ENCODE measurements at regions not wholly inside any gene's neighbourhood (a gene's known extent, or its start where the extent isn't known, plus 50 kb on each side); places are given as distances from the start of the nearest gene placed in this dataset.

DNA sequence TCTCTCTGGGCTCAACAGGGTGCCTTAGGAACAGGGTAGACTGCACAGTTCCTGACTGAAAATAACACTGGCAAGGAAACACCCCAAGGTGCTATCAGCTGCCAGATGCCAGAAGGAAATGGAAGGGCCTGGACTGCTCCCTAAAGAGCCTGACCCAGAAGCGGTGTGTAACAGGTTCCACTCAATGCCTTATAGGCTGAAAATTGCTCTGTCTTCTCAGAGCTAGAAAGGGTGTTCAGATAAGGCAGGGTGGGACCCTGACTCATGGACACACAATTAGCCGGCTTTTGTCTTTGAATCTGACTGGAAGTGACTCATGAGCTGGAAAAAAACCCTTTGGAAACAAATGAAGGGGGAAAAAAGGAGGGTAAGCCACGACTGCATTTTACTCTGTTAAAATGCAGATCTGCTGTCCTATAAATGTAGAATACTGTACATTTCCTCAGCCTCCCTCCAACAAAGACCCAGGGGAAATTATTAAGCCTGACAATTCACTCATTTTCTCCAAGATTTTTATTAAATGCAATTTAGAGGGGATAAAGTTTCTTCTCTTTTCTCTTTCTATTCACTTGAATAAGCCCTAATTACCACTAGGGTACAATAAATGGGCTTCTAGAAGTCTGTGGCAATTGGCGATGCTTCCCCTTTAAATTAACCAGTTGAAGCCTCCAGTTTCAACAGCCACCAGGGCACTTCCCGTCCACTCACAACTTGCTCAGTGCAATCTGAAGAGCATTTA is 160.2 kb upstream of the TBL1XR1 start:
- peak overlapping the region; percentile 75 to 95 (median 92) for H3K4me3 Mint-ChIP-seq
- DNase-seq, result no peak
- peaks cover 0 to 3% (median 2%) of the 10 kb centered on the region in 5 donors for H3K9me3 Mint-ChIP-seq
- CTCF ChIA-PET, result interaction anchor here (1.1 to 2.7 kb wide), 3 partner anchors 11 to 306 kb away, joined by 3 to 9 read pairs (median 4); no protein-coding TSS in a partner anchor
- peak overlapping the region; percentile 82 for H3K27ac ChIP-seq (ENCODE audit: low read depth, low read length)
- peaks cover 0 to 4% (median 0%) of the 10 kb centered on the region in 3 donors for H3K36me3 Mint-ChIP-seq
- peaks cover 0 to 17% of the 10 kb centered on the region in 2 donors for H3K27me3 Mint-ChIP-seq
- no peaks in the 10 kb centered on the region for H3K36me3 ChIP-seq (ENCODE audit: insufficient read depth, low read length)
- POLR2A ChIA-PET, result interaction anchor here (0.6 to 6.9 kb wide), 2 partner anchors 161 to 237 kb away, joined by 3 to 213 read pairs; partner anchors contain the start of gene TBL1XR1
- H3K9me3 ChIP-seq (ENCODE audit: low read length), result no peaks in the 10 kb centered on the region
- H3K4me1 ChIP-seq (ENCODE audit: insufficient read depth, low read length), result peaks cover 41% of the 10 kb centered on the region
- peak overlapping the region; percentile 94 to 100 (median 99) for H3K27ac Mint-ChIP-seq
- peak overlapping the region; percentile 21 for H3K4me3 ChIP-seq (ENCODE audit: low read length)
- no peaks in the 10 kb centered on the region for H3K27me3 ChIP-seq (ENCODE audit: insufficient read depth, low read length, poor library complexity, severe bottlenecking)
- H3K4me1 Mint-ChIP-seq, result peaks cover 43 to 58% (median 58%) of the 10 kb centered on the region in 3 donors

GRCh38 chr3:177358091-177358976 is 161.1 kb upstream of the TBL1XR1 start:
- H3K4me1 Mint-ChIP-seq, result peaks cover 45 to 58% (median 58%) of the 10 kb centered on the region in 3 donors
- H3K36me3 ChIP-seq (ENCODE audit: insufficient read depth, low read length), result no peaks in the 10 kb centered on the region
- peak overlapping the region; percentile 90 to 98 (median 93) for H3K4me3 Mint-ChIP-seq
- H3K4me1 ChIP-seq (ENCODE audit: insufficient read depth, low read length), result peaks cover 41% of the 10 kb centered on the region
- H3K4me3 ChIP-seq (ENCODE audit: low read length), result peak overlapping the region; percentile 57
- H3K9me3 ChIP-seq (ENCODE audit: low read length), result no peaks in the 10 kb centered on the region
- H3K9me3 Mint-ChIP-seq, result peaks cover 0 to 3% (median 2%) of the 10 kb centered on the region in 5 donors
- peak; percentile 16 to 81 (median 67) for DNase-seq
- H3K27ac Mint-ChIP-seq, result peak overlapping the region; percentile 94 to 100 (median 99)
- no peaks in the 10 kb centered on the region for H3K27me3 ChIP-seq (ENCODE audit: insufficient read depth, low read length, poor library complexity, severe bottlenecking)
- ChIA-PET CTCF (interaction anchor here (1.1 to 2.7 kb wide), 8 partner anchors 12 to 307 kb away, joined by 3 to 49 read pairs (median 4); partner anchors contain the start of gene TBL1XR1), POLR2A (interaction anchor here (0.6 to 6.9 kb wide), 3 partner anchors 40 to 161 kb away, joined by 8 to 213 read pairs (median 15); partner anchors contain the start of gene TBL1XR1)
- H3K36me3 Mint-ChIP-seq, result peaks cover 0 to 4% (median 0%) of the 10 kb centered on the region in 3 donors
- peaks cover 0 to 17% of the 10 kb centered on the region in 2 donors for H3K27me3 Mint-ChIP-seq
- H3K27ac ChIP-seq (ENCODE audit: low read depth, low read length), result peak overlapping the region; percentile 82

- Mint-ChIP-seq H3K4me3 (peak overlapping the region; percentile 90 to 98 (median 93)), H3K36me3 (peaks cover 0 to 4% (median 0%) of the 10 kb centered on the region in 3 donors), H3K27me3 (peaks cover 0 to 17% of the 10 kb centered on the region in 2 donors), H3K27ac (peak overlapping the region; percentile 94 to 100 (median 99)), H3K9me3 (peaks cover 0 to 3% (median 2%) of the 10 kb centered on the region in 5 donors), H3K4me1 (peaks cover 45 to 58% (median 58%) of the 10 kb centered on the region in 3 donors)
- ChIA-PET POLR2A (interaction anchor here (0.6 to 6.9 kb wide), 11 partner anchors 26 to 308 kb away, joined by 3 to 213 read pairs (median 8); partner anchors contain the start of gene TBL1XR1), CTCF (interaction anchor here (0.8 to 3.0 kb wide), 21 partner anchors 13 to 320 kb away, joined by 3 to 49 read pairs (median 4); partner anchors contain the start of gene TBL1XR1)
- peak overlapping the region; percentile 82 for H3K27ac ChIP-seq (ENCODE audit: low read depth, low read length)
- no peaks in the 10 kb centered on the region for H3K27me3 ChIP-seq (ENCODE audit: insufficient read depth, low read length, poor library complexity, severe bottlenecking)
- peak; percentile 24 to 70 (median 44) for DNase-seq
- no peaks in the 10 kb centered on the region for H3K36me3 ChIP-seq (ENCODE audit: insufficient read depth, low read length)
- H3K4me1 ChIP-seq (ENCODE audit: insufficient read depth, low read length), result peaks cover 41% of the 10 kb centered on the region
- H3K9me3 ChIP-seq (ENCODE audit: low read length), result no peaks in the 10 kb centered on the region
- H3K4me3 ChIP-seq (ENCODE audit: low read length), result peak overlapping the region; percentile 57
Measured at GRCh38 chr3:177358977-177359592, 161.8 kb upstream of the TBL1XR1 start.

- Histone ChIP-seq H3K4me1 (ENCODE audit: insufficient read depth, low read length) (peaks cover 41% of the 10 kb centered on the region), H3K36me3 (ENCODE audit: insufficient read depth, low read length) (no peaks in the 10 kb centered on the region), H3K27me3 (ENCODE audit: insufficient read depth, low read length, poor library complexity, severe bottlenecking) (no peaks in the 10 kb centered on the region), H3K9me3 (ENCODE audit: low read length) (no peaks in the 10 kb centered on the region), H3K4me3 (ENCODE audit: low read length) (peak overlapping the region; percentile 79), H3K27ac (ENCODE audit: low read depth, low read length) (peak overlapping the region; percentile 87)
- H3K27ac Mint-ChIP-seq, result peak overlapping the region; percentile 96 to 100 (median 99)
- peaks cover 0 to 3% (median 2%) of the 10 kb centered on the region in 5 donors for H3K9me3 Mint-ChIP-seq
- H3K4me3 Mint-ChIP-seq, result peak overlapping the region; percentile 90 to 98 (median 93)
- CTCF ChIA-PET, result interaction anchor here (0.8 to 3.0 kb wide), 25 partner anchors 21 to 1026 kb away, joined by 3 to 49 read pairs (median 4); partner anchors contain the start of gene TBL1XR1
- peak; percentile 90 to 97 (median 95) for DNase-seq
- POLR2A ChIA-PET, result interaction anchor here (0.6 to 6.9 kb wide), 18 partner anchors 11 to 322 kb away, joined by 3 to 213 read pairs (median 4); partner anchors contain the start of gene TBL1XR1
- H3K4me1 Mint-ChIP-seq, result peaks cover 47 to 58% (median 58%) of the 10 kb centered on the region in 3 donors
- peaks cover 0 to 4% (median 0%) of the 10 kb centered on the region in 3 donors for H3K36me3 Mint-ChIP-seq
- peaks cover 0 to 17% of the 10 kb centered on the region in 2 donors for H3K27me3 Mint-ChIP-seq
Measured at GRCh38 chr3:177359593-177360357, 162.5 kb upstream of the TBL1XR1 start.

- peak overlapping the region; percentile 87 for H3K27ac ChIP-seq (ENCODE audit: low read depth, low read length)
- CTCF ChIA-PET, result interaction anchor here (0.7 to 3.0 kb wide), 10 partner anchors 160 to 1024 kb away, joined by 3 to 26 read pairs (median 9); partner anchors contain the start of gene TBL1XR1
- Mint-ChIP-seq H3K27ac (peak overlapping the region; percentile 96 to 100 (median 99)), H3K9me3 (peaks cover 0 to 3% (median 2%) of the 10 kb centered on the region in 5 donors), H3K36me3 (peaks cover 0 to 4% (median 0%) of the 10 kb centered on the region in 3 donors), H3K27me3 (peaks cover 0 to 17% of the 10 kb centered on the region in 2 donors), H3K4me1 (peaks cover 47 to 51% (median 50%) of the 10 kb centered on the region in 3 donors), H3K4me3 (peak overlapping the region; percentile 90 to 98 (median 93))
- DNase-seq, result peak in 1 of 5 donors; percentile 14
- H3K4me1 ChIP-seq (ENCODE audit: insufficient read depth, low read length), result peaks cover 41% of the 10 kb centered on the region
- H3K36me3 ChIP-seq (ENCODE audit: insufficient read depth, low read length), result no peaks in the 10 kb centered on the region
- H3K27me3 ChIP-seq (ENCODE audit: insufficient read depth, low read length, poor library complexity, severe bottlenecking), result no peaks in the 10 kb centered on the region
- H3K4me3 ChIP-seq (ENCODE audit: low read length), result peak overlapping the region; percentile 79
- POLR2A ChIA-PET, result interaction anchor here (0.7 to 6.9 kb wide), 9 partner anchors 9 to 417 kb away, joined by 3 to 213 read pairs (median 4); partner anchors contain the start of gene TBL1XR1
- no peaks in the 10 kb centered on the region for H3K9me3 ChIP-seq (ENCODE audit: low read length)
Measured at GRCh38 chr3:177361081-177361938, 164.0 kb upstream of the TBL1XR1 start.

DNA sequence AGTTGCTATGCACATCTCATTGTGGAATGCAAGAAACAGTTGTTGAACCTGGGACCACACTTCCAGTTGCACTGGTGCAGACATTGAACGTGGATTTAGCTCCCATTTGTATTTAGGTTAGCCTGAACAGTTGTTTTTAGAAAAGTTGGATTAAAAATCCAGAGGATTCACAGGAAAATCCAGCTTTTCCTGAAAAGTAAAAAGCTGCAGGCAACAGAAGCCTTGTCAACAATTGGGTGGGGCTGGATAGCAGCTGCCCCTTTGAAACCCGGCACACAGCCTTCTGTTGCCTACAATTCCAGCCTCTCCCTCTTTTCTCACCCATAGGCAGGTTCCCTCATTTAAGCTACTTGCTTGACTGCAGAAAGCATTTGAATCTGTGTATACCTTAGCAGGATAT is 165.3 kb upstream of the TBL1XR1 start:
- POLR2A ChIA-PET, result interaction anchor here (6.9 kb wide), 1 partner anchor 166 kb away, joined by 213 read pairs; the partner anchor contains the start of gene TBL1XR1
- Mint-ChIP-seq H3K27ac (peak overlapping the region in 5 of 8 donors; percentile 17 to 75 (median 38)), H3K4me1 (peaks cover 40 to 42% (median 42%) of the 10 kb centered on the region in 3 donors), H3K9me3 (peaks cover 0 to 3% (median 2%) of the 10 kb centered on the region in 5 donors), H3K36me3 (peaks cover 0 to 4% (median 0%) of the 10 kb centered on the region in 3 donors), H3K4me3 (no peak overlapping the region), H3K27me3 (peaks cover 0 to 17% of the 10 kb centered on the region in 2 donors)
- no peak overlapping the region for H3K27ac ChIP-seq (ENCODE audit: low read depth, low read length)
- DNase-seq, result no peak
- no peak overlapping the region for H3K4me3 ChIP-seq (ENCODE audit: low read length)
- no peaks in the 10 kb centered on the region for H3K9me3 ChIP-seq (ENCODE audit: low read length)
- H3K27me3 ChIP-seq (ENCODE audit: insufficient read depth, low read length, poor library complexity, severe bottlenecking), result no peaks in the 10 kb centered on the region
- H3K36me3 ChIP-seq (ENCODE audit: insufficient read depth, low read length), result no peaks in the 10 kb centered on the region
- CTCF ChIA-PET, result interaction anchor here (0.9 to 2.5 kb wide), 4 partner anchors 104 to 1022 kb away, joined by 3 to 10 read pairs (median 4); partner anchors contain the start of gene TBL1XR1
- H3K4me1 ChIP-seq (ENCODE audit: insufficient read depth, low read length), result peaks cover 35% of the 10 kb centered on the region

All from CD8-positive, alpha-beta memory T cell (primary cell).